Neural crest cell (in vitro differentiated cells): ENCODE measurements at regions not wholly inside any gene's neighbourhood (a gene's known extent, or its start where the extent isn't known, plus 50 kb on each side); places are given as distances from the start of the nearest gene placed in this dataset.
"Not testable (repeated sequence)": the region's sequence is repeated elsewhere in the genome, so short reads cannot be mapped to it uniquely, and the experiment has no call there.

Source experiments
- DNase-seq: peaks from one replicate; pipeline ENCODE4 v3.0.0; 2021; ENCODE audit warnings: low read depth, mixed read lengths, low spot score
- H3K27ac Mint-ChIP-seq: one replicate; pipeline ENCODE4 v1.8.0; 2021; ENCODE audit warnings: mild to moderate bottlenecking, mixed read lengths; ENCODE audit not compliant: unreplicated experiment
- H3K27me3 Mint-ChIP-seq: 2 replicates; pipeline ENCODE4 v1.8.0; 2021; ENCODE audit warnings: low read depth, mild to moderate bottlenecking, mixed read lengths
- H3K36me3 Mint-ChIP-seq: 2 replicates; pipeline ENCODE4 v1.8.0; 2021; ENCODE audit warnings: low read depth, mild to moderate bottlenecking, mixed read lengths
- H3K4me1 Mint-ChIP-seq: 2 replicates; pipeline ENCODE4 v1.8.0; 2021; ENCODE audit warnings: mixed read lengths
- H3K4me3 Mint-ChIP-seq: one replicate; pipeline ENCODE4 v1.8.0; 2021; ENCODE audit warnings: mild to moderate bottlenecking, mixed read lengths
- H3K9me3 Mint-ChIP-seq: 2 replicates; pipeline ENCODE4 v1.8.0; 2021; ENCODE audit warnings: mixed read lengths
- TF ChIP-seq, protein P1 (sequence below): fragments of 200-600 bp; sonication (generic); conservative IDR thresholded peaks from 2 replicates; pipeline ENCODE4 v1.5.0; 2021; ENCODE audit warnings: antibody characterized with exemption, mild to moderate bottlenecking

DNA sequence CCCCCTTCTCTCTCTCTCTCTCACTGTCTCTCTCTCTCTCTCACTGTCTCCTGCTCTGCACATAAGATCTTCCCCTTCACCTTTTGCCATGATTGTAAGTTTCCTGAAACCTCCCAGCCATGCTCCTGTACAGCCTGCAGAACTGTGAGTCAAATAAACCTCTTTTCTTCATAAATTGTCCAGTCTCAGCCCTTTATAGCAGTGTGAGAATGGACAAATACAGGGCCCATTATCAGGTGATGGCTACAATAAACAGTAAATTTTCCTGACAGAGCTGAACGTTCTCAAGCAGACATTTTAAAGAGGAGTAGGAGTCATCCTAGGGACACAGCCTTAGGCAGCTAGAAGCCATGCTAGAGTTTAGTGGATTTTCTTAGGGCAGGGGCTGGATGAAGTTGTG lies 1679.7 kb upstream of the B3GALT2 start:
- no peak overlapping the region for H3K4me3 Mint-ChIP-seq
- no peak overlapping the region for H3K27ac Mint-ChIP-seq
- no peak for DNase-seq
- no peaks in the 10 kb centered on the region for H3K27me3 Mint-ChIP-seq
- peaks cover 3% of the 10 kb centered on the region for H3K9me3 Mint-ChIP-seq
- H3K4me1 Mint-ChIP-seq = no peaks in the 10 kb centered on the region
- no peaks in the 10 kb centered on the region for H3K36me3 Mint-ChIP-seq
- TF ChIP-seq, protein P1, sequence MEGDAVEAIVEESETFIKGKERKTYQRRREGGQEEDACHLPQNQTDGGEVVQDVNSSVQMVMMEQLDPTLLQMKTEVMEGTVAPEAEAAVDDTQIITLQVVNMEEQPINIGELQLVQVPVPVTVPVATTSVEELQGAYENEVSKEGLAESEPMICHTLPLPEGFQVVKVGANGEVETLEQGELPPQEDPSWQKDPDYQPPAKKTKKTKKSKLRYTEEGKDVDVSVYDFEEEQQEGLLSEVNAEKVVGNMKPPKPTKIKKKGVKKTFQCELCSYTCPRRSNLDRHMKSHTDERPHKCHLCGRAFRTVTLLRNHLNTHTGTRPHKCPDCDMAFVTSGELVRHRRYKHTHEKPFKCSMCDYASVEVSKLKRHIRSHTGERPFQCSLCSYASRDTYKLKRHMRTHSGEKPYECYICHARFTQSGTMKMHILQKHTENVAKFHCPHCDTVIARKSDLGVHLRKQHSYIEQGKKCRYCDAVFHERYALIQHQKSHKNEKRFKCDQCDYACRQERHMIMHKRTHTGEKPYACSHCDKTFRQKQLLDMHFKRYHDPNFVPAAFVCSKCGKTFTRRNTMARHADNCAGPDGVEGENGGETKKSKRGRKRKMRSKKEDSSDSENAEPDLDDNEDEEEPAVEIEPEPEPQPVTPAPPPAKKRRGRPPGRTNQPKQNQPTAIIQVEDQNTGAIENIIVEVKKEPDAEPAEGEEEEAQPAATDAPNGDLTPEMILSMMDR = no peak

DNA sequence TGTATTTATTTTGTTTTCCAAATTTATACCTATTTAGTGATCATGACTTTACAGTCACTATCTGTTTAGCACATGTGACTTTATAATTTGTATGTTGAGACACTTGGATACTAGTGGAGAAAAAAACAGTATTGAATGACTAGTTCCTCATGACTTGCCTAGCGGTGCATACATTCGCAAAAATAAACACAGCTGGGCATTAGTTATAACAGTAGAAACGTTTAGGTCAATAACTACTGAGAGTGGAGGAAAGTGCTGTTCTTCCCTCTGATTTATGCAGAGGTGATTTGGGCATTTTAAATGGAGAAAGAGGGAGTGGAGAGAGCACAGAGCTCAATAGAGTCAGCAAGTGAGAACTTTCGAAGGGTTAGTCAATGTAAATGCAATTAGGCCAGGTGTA lies 1679.0 kb upstream of the B3GALT2 start:
- peaks cover 7% of the 10 kb centered on the region for H3K9me3 Mint-ChIP-seq
- H3K4me3 Mint-ChIP-seq = no peak overlapping the region
- no peaks in the 10 kb centered on the region for H3K36me3 Mint-ChIP-seq
- H3K4me1 Mint-ChIP-seq = no peaks in the 10 kb centered on the region
- TF ChIP-seq, protein P1 = no peak
- H3K27ac Mint-ChIP-seq = no peak overlapping the region
- DNase-seq = no peak
- H3K27me3 Mint-ChIP-seq = no peaks in the 10 kb centered on the region

DNA sequence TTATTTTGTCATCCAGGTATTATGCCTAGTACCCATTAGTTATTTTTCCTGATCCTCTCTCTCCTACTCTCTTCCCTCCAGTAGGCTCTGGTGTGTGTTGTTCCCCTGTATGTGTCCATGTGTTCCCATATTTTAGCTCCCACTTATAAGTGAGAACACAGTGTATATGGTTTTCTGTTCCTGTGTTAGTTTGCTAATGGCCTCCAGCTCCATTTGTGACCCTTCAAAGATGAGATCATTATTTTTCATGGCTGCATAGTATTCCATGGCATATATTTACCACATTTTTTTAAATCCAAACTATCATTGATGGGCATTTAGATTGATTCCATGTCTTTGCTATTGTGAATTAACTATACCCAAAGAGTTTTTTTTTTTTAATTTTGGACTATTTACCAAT lies 1675.7 kb upstream of the B3GALT2 start:
- no peak for DNase-seq
- H3K27ac Mint-ChIP-seq = no peak overlapping the region
- no peaks in the 10 kb centered on the region for H3K4me1 Mint-ChIP-seq
- H3K36me3 Mint-ChIP-seq = peaks cover 2% of the 10 kb centered on the region
- H3K27me3 Mint-ChIP-seq = no peaks in the 10 kb centered on the region
- peaks cover 9% of the 10 kb centered on the region for H3K9me3 Mint-ChIP-seq
- H3K4me3 Mint-ChIP-seq = no peak overlapping the region
- TF ChIP-seq, protein P1 = no peak

DNA sequence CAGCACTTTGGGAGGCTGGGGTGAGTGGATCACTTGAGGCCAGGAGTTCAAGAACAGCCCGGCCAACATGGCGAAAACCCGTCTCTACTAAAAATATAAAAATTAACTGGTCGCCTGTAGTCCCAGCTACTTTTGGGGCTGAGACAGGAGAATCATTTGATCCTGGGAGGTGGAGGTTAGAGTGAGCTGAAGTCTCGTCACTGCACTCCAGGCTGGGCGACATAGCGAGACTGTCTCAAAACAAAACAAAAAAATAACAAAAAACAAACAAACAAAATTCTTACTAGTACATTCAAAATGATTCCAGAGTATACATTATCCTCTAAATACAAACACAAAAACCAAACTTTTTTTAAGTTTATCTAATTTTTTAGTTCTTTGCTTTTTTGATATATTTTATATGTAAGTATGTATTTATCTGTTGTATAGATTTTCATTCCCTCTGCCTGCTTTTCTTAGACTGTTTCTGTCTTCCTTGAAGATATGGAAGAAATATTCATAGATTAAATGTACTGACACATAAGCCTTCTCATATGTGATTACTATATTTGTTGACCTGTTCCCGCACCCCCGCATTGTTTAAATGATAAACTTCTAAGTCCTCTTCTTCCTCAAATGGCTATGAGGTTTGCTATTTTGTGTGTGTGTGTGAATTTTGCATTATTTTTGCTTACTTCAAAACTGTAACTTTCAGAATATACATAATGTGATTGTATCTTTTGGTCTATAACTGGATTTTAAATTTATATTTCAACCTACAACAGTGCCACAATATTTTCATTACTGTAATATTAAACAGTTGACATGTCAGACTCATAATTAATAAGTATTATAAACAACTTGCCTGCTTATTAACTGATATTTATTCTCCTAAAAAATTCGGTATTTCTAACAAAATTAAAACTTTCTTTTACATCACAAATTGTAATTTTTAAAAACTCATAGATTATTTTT lies 1674.1 kb upstream of the B3GALT2 start:
- no peak for DNase-seq
- Mint-ChIP-seq H3K36me3 (peaks cover 2% of the 10 kb centered on the region), H3K4me1 (no peaks in the 10 kb centered on the region), H3K27me3 (no peaks in the 10 kb centered on the region), H3K27ac (no peak overlapping the region), H3K9me3 (peaks cover 9% of the 10 kb centered on the region), H3K4me3 (no peak overlapping the region)
- TF ChIP-seq, protein P1 = no peak

DNA sequence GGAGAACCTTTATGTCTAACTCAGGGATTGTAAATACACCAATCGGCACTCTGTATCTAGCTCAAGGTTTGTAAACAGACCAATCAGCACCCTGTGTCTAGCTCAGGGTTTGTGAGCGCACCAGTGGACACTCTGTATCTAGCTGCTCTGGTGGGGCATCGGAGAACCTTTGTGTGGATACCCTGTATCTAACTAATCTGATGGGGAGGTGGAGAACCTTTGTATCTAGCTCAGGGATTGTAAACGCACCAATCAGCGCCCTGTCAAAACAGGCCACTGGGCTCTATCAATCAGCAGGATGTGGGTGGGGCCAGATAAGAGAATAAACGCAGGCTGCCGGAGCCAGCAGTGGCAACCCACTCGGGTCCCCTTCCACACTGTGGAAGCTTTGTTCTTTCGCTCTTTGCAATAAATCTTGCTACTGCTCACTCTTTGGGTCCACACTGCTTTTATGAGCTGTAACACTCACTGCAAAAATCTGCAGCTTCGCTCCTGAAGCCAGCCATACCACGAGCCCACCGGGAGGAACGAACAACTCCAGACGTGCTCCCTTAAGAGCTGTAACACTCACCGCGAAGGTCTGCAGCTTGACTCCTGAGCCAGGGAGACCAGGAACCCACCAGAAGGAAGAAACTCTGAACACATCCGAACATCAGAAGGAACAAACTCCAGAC lies 1673.2 kb upstream of the B3GALT2 start:
- not testable (repeated sequence) for H3K27ac Mint-ChIP-seq, DNase-seq, H3K4me3 Mint-ChIP-seq, H3K4me1 Mint-ChIP-seq, H3K27me3 Mint-ChIP-seq, H3K9me3 Mint-ChIP-seq, H3K36me3 Mint-ChIP-seq

DNA sequence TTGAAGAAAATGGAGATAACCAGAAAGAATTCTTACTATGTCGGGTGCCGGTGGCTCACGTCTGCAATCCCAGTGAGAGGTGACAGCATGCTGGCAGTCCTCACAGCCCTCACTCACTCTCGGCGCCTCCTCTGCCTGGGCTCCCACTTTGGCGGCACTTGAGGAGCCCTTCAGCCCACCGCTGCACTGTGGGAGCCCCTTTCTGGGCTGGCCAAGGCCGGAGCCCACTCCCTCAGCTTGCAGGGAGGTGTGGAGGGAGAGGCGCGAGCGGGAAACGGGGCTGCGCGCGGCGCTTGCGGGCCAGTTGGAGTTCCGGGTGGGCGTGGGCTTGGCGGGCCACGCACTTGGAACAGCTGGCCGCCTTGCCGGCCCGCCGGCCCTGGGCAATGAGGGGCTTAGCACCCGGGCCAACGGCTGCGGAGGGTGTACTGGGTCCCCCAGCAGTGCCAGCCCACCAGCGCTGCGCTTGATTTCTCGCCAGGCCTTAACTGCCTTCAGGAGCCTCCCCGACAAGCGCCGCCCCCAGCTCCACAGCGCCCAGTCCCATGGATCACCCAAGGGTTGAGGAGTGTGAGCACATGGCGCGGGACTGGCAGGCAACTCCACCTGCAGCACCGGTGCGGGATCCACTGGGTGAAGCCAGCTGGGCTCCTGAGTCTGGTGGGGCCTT lies 1672.5 kb upstream of the B3GALT2 start:
- H3K27me3 Mint-ChIP-seq, H3K27ac Mint-ChIP-seq, H3K4me3 Mint-ChIP-seq, DNase-seq, H3K4me1 Mint-ChIP-seq, H3K36me3 Mint-ChIP-seq: not testable (repeated sequence)
- H3K9me3 Mint-ChIP-seq = peaks cover 14% of the 10 kb centered on the region
